HT1080 (cell line): ENCODE measurements at regions not wholly inside any gene's neighbourhood (a gene's known extent, or its start where the extent isn't known, plus 50 kb on each side); places are given as distances from the start of the nearest gene placed in this dataset.
A peak's percentile ranks its signal among the peaks of the same experiment; 100 is the strongest.
"Not testable (repeated sequence)": the region's sequence is repeated elsewhere in the genome, so short reads cannot be mapped to it uniquely, and the experiment has no call there.

Experiments used
- DNase-seq: peaks from one replicate; pipeline ENCODE4 v3.0.0-alpha.2; 2015; ENCODE audit warnings: low read depth

DNA sequence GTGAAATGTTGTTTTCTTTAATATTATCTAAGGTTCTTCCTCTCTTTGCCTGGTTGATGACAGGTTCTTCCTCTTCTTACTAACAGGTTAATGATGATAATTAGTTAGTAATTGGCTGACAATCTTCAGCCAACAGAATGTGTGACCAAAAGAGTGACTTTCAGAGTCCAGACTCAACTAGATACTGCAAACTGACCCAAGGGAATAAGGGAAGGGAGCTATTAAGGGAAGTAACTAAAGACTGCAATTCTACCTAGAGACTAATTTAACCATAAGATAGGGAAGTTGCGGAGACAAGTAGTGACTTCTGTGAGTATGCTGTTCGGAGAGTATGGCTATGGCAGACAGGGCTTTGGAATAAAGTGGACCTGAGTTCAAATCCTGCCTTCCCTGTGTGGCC is 127.3 kb upstream of the TACR1 start:
- no peak for DNase-seq

DNA sequence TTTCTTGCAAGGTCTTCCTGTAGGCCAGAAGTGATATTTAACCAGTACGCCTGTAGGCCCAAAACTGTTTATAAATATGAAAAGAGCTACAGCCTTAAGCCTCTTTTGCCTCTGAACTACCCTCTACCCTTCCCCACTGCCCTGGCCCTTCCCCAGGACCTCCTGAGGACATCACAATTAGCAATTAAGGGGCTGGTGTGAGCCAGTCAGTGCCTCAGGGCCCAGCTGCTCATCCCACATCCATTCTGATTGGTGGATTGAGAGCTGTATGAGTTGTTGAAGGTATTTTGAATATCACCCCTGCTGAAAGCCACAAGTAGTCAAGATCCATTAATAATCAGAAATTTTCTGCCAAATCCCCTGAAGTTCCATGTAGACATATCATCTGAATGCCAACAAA is 126.3 kb upstream of the TACR1 start:
- no peak for DNase-seq

DNA sequence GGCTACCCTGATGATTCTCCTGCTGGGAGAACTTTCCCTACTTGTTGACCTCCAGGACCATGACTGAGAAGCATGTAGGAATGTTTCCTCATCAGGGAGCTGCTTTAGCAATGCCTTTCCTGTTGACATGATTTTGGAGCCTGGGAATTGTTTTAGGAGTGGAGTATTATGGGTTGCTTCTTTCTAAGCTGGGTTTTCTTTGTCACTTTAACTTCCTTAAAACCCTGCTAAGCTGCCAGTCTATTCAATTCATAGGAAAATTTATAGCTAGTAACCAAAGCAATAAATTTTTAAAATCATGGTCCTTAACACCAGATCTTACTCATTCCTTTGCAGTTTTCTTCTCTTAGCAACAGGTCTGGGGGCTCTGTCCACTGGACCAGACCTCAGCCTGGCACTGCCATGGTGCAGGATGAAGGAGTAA is 125.6 kb upstream of the TACR1 start:
- no peak for DNase-seq

DNA sequence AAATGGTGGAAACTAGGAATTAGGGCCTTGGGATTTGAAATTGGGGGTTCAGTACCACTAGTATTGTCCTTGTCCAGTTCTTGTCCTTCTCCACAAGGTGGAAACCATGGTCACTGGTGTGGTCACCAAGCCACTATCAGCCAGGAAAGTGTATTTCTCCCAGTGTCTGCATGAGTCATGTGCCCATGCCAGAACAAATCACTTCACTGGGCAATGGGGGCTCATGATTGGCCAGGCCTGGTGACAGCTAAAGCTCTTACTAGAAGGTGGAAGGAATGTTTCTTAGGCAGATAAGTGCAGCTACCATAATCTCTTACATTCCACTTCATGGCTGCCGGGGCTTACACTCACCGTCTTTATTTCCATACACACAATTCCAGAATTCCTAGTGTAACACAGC is 124.8 kb upstream of the TACR1 start:
- peak; percentile 56 for DNase-seq

DNA sequence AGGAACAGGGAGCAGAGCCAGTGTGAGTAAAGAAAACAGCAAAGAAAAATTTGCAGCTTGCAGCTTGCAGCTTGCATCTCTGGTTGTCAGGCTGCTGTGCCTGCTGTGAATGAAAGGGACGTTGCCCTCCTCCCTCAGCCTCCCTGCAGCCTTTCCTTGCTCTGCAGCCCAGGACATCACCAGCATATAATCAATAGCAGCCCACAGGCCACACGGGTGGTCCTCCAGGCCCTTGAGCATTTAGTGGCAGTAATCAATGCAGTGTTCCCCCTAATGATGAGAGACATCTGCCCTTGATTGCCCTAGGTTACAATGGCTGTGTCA is 122.2 kb upstream of the TACR1 start:
- DNase-seq = no peak

DNA sequence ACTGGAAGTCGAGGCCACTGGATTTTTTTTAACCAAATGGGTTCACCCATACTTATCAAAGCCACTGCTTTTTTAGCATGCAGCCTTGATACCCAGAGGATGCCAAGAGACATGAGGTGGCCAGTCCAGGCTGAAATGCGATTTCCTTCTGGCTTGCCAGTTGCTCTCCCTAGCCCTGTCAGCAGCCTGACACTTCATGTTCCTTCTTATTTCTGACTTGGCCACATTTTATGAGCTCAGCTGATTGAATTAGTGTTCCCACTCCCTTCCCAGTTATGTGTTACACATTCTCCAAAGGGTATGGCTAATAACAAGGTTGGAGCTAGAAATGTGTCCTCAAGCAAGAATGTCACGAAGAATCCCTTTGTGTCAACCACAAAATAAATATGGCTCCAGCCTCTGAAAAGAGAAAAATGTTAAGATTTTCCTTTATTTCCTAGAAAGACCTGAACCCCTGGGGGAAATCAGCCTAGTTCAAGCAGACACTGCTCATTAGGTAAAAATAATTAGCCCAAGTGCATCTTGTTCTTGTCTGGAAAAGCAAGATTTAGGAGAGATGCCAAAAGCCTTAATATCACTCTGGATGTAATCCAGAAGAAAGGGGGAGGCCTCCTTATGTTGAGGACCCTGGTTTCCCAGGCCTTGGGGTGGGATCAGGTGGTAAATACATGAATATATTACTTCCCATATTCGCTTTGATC is 121.7 kb upstream of the TACR1 start:
- DNase-seq = no peak

DNA sequence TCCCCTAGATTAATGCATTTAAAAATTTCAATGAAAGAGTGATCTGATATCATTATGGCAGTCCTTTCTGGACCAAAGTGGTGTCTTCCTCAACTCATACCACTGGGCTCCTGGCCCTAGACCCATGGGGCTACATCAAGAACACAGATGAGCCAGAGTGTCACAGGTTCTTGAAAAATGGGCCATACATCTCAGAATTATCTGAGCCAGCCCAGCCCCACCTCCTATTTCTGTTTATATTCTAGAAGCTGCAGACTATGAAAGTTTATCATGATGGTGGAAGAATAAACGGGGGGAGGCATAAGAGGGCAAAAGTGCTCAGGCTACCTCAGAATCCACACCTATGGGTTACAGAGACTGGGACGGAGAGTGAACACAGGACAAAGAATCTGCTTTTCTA is 120.6 kb upstream of the TACR1 start:
- DNase-seq = no peak

DNA sequence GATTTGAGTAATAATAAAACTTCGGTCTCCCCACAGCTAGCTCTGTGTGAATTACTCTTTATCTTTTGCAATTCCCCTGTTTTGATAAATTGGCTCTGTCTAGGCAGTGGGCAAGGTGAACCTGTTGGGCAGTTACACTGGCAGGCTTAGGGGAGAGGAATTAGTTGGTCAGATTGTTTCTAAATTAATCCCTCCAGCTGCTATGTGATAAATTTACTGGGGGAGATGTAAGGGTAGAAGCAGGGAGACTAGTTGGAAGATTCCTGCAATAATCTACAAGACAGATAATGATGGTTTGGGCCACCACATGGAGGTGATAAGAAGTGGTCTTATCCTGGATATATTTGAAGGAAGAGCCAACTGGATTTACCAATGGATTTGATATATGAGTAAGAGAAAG is 118.5 kb upstream of the TACR1 start:
- no peak for DNase-seq

DNA sequence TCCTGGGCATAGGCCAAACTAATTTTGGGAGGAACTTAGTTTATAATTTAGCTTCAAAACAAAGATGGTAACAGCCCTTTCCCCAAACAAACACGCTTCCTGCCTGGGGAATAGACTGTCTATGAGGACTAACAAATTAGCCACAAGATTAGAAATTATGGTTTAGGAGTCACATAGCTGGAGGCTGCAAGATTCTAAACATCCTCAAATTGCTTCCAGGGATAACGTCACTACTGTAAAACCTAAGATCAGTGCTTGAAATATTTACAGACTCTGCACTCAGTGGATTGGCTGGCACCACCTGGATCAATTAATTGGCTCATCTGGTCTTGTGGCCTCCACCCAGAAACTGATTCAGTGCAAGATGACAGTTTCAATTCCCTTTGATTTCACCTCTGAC is 118.0 kb upstream of the TACR1 start:
- DNase-seq = no peak

DNA sequence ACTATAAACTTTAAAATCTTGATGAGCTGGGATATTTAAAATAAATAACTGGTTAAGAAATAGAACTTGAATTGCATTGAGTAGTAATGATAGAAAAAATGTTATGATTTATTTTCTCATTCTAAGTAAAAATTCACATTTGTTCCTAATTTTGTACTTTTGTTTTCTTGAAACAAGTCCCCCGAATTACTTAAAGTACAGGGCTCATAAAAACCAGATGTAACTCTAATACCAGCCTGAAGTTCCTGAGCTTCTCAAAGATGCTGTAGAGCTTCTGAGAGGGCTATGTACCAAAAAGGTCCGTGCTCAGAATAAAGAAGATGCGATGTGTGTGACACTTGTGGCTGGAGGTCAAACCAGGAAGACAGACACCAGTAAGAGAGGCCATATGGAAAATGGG is 116.1 kb upstream of the TACR1 start:
- no peak for DNase-seq

DNA sequence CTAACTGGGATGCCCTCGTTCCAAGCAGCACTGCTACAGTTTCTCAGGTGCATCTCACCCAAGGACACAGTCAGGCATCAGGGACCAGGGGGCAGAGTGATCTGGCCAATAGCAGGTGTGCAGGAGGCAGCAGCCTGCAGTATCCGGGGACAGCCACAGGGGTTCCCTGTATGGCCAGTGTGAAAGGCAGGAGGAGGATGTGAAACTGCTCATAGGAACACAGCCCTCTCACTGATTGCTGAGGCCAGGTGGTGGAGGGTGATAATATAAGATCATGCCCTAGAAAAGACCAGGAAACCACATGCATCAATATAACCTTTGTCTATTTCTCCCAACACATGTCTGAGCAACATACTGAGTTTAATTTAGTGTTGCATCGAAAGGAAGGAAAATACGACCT is 112.7 kb upstream of the TACR1 start:
- DNase-seq = no peak

DNA sequence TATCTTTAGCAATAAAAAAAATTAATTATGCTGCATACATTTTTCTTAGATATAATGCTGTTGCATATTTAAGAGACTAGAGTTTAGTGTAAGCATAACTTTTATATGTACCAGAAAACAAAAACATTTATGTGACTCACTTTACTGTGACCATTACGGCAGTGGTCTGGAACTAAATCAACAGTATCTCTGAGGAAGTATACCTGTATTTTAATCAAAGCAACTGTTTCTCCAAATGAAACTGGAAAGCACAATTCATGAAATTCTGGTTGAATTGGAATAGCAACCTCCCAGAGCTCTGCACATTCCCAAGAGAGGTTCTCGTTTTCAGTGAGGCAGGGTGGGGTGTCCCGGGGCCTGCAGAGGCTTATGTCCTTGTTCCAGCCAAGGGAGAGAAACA is 112.2 kb upstream of the TACR1 start:
- no peak for DNase-seq

DNA sequence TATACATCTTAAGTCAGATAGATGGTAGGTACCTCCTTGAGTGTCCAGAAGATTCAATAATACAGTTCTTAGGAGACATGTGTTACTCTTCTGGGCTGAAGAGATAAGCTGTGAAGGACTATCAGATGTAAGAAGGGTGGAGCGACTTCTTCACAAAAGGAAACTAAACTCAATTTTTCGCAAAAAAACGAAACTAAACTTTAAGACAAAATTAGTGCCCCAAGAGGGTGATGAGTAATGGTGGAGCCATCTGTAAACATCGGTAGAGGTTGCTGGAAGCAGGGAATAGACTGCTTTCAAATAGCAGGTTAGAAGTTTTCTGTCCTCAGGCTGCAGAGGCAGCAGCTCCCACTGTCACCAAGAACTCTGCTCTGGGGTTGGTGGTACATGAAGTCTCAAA is 111.6 kb upstream of the TACR1 start:
- peak; percentile 23 for DNase-seq

DNA sequence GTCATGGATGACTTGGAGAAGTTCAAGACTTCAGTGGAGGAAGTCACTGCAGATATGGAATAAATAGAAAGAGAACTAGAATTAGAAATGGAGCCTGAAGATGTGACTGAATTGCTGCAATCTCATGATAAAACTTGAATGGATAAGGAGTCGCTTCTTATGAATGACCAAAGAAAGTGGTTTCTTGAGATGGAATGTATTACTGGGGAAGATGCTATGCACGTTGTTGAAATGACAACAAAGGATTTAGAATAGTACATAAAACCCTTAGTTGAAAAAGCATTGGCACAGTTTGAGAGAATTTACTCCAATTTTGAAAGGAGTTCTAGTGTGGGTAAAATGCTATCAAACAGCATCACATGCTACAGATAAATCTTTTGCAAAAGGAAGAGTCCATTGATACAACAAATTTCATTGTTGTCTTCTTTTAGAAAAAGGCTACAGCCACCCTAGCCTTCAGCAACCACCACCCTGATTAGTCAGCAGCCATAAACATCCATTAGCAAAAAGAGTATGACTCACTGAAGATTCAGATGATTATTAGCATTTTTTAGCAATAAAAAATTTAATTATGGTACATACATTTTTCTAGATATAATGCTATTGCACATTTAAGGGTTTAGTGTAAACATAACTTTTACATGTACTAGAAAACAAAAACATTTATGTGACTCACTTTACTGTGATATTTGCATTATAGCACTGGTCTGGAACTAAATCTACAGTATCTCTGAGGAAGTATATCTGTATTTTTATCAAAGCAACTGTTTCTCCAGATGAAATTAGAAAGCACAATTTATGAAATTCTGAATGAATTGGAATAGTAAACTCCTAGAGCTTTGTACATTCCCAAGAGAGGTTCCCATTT is 110.5 kb upstream of the TACR1 start:
- DNase-seq = no peak

DNA sequence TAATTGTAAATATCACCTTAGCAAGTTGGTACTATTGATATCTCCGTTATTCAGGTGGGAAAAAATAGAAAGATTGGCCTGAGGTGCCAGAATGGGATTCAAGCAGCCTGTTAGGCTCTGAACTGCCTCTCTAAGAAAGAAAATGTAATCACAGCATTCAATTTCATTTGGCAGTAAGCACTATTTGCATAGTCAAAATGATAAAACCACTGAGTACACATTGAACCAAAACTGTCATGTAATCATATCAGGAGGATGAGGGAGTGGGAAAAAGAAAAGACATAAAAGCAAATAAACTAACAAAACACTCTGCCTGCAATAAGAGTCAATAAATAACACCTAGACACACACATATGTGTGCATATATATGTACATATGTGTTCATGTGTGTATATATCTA is 103.9 kb upstream of the TACR1 start:
- DNase-seq = no peak

DNA sequence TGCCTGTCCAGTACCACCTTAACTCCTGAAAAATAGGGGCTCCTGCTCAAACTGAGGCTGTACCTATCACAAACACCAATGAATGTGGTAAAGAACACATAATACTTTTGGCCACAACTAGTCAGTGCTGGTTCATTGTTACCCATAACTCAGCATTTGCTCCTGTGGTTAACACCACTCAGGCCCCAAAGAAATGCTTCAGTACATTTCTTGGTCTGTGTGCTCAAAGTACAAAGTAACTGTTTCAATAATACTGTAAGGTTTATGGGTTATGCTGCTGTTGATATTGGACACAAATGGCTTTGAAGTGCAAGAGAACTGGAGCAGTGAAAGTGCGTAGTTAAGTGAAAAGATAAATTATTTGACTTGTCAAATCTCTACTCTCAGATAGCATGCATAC is 95.0 kb upstream of the TACR1 start:
- DNase-seq = no peak

DNA sequence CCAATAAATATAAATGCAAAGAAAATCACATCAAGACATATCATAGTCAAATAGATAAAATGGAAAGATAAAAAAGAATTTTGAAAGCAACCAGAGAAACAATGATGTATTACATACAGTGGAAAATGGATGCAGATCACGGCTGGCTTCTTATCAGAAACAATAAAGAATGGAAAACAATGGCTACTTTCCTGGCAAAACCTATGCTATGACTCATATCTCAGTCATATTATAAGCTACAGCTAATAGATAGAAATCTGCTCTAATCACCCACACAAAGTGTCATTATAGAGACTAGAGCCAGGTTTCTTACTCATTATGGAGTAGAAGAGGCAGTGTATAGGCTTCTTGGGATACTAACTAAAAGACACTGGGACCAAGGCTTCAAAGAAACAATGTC is 93.5 kb upstream of the TACR1 start:
- DNase-seq = peak; percentile 79

DNA sequence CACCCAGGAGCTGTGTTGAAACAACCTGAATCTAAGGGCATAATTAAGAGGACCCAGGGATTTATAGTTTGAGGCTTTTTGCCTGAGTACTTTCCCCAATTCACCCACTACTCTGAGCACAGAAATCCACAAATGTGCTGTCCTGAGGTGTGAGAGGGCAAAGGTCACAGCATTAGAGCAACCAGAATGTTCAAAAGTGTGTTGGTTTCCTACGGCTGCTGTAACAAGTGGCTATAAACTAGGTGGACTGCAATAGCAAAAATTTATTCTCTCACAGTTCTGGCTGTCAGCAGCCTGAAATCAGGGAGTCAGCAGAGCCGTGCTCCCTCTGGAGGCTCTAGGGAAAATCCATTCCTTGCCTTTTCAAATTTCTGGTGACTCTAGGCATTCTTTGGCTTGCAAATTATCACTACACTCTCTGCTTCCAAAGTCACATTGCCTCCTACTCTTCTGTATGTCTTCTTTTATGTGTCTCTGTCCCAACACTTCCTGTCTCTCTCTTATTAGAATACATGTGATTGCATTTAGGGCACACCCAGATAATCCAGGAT is 91.4 kb upstream of the TACR1 start:
- DNase-seq = no peak

DNA sequence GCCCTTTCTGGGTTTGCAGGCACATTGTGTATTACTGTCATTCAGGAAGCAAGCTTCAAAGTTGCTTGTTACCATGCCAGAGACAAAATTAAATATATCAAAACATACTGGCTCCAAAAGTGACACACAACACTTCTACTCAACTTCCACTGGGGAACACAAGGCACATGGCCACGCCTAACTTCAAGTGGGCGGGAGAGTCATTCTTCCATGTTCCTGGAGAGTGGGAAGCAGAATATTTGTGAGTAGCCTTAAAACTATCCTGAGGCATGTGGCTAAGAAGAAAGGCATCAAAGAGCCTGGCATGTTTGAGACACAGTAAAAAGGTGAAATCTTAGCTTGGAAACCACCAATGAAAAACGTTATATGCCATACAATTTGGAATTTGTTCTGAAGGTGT is 90.5 kb upstream of the TACR1 start:
- no peak for DNase-seq

DNA sequence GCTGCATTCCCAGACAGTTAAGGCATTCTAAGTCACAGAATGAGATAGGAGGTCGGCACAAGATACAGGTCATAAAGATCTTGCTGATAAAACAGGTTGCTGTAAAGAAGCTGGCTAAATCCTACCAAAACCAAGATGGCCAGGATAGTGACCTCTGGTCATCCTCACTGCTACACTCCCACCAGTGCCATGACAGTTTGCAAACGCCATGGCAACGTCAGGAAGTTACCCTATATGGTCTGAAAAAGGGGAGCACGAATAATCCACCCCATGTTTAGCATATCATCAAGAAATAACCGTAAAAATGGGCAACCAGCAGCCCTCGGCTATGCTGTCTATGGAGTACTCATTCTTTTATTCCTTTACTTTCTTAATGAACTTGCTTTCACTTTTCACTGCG is 89.9 kb upstream of the TACR1 start:
- not testable (repeated sequence) for DNase-seq

DNA sequence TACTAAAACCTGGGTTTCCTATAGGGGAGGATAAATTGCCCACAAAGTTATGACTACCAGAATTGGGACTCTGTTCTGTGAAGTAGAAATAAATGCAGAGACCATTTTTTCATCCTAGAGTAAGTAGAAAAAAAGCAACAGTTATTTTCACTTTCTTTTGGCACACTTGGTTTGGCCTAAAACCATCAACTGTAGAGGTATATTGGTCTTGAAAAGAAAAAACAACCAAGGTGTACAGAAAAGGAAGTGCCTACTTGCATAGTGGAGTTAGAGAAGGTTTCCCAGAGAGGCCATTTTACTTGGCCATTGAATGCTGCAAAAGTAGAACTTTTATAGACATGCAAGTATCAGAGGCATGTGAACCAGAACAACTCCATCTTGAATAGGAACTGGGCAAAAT is 89.4 kb upstream of the TACR1 start:
- DNase-seq = no peak

DNA sequence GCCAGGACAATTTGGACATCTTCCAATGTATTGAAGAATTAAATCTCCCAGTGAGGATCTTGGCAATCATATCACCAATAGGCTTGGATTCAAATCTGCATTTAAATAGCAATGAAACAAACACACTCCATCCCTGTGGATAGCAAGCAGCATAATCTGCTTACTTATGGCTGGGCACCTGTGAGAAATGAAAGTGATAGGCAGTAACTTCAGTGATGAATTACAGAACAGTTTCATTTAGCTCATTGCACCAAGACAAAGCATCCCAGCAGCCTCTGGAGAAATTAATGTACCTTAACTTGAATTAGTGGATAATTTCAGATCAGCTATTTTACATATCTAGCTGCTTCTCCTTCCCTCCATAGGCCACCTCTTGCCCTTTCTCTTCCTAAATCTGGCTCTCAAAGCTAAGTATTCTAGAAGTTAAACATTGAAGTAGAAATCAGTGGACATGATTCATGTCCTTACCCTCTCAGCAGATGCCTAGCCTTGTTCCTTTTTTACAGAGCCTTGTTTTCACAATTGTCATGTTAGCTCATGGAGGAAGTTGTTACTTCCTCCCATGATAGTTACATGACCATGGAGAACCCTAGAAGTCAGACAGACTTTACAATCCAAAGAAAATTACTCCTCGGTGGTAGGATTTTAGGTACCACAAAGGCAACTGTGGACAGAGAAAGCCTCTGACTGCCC is 88.5 kb upstream of the TACR1 start:
- no peak for DNase-seq
